ENCODE measurements at regions not wholly inside any gene's neighbourhood (a gene's known extent, or its start where the extent isn't known, plus 50 kb on each side); places are given as distances from the start of the nearest gene placed in this dataset.

DNA sequence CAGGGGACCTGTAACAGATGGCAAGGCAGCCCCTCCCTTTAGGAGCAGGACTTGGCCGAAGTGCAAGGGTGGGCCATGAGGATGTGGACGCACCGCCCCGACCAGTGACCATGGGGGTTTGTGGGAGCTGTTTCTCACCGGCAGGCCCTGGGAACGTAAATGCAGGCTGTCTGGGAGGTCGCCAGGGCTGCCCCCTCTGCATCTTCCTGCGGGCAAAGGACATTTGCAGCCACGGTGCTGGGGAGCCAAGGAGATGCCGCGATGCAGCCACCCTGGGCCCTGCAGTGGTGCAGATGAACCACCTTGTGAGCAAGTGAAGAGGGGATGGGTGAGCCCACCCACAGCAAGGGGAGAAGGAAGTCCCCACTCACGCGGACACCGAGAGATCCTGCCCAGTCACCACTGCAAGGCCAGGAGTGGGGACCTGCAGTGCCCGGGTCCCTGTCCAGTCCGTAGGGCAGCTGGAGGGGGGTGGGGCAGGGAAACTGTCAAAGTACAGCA lies 121.1 kb downstream of the SIK1 start:
- Histone ChIP-seq H3K56ac (replicated peaks; ENCODE audit: insufficient read length, low read depth, low read length) (no peak overlapping the region), H2AFZ (ENCODE audit: low read length) (no peak overlapping the region), H2BK20ac (ENCODE audit: low read length) (no peak overlapping the region), H4K5ac (ENCODE audit: insufficient read length, low read depth, low read length) (no peak overlapping the region), H3K79me1 (ENCODE audit: low read depth, low read length) (no peaks in the 10 kb centered on the region), H2BK15ac (ENCODE audit: low read length) (no peak overlapping the region), H2AK5ac (ENCODE audit: low read depth, low read length) (no peak overlapping the region), H3K4ac (replicated peaks; ENCODE audit: insufficient read length, low read depth, low read length) (no peak overlapping the region), H3K18ac (ENCODE audit: extremely low read depth, low read length) (no peak overlapping the region), H3K23me2 (ENCODE audit: low read depth, low read length) (no peaks in the 10 kb centered on the region), H3K9me3 (ENCODE audit: insufficient read depth in 2 of 2, low read depth in 1 of 2, low read length in 1 of 2) (no peaks in the 10 kb centered on the region), H4K91ac (replicated peaks; ENCODE audit: insufficient read length, low read length) (no peak overlapping the region), H3K9ac (replicated peaks in 1 of 4; ENCODE audit: extremely low read depth in 1 of 4, low read depth in 3 of 4, low read length in 3 of 4) (no peak overlapping the region), H3K27ac (ENCODE audit: low read depth, low read length) (no peak overlapping the region), H3K14ac (ENCODE audit: insufficient read length) (no peak overlapping the region), H2BK5ac (ENCODE audit: low read depth, low read length) (no peak overlapping the region), H4K20me1 (replicated peaks in 1 of 2; ENCODE audit: control insufficient read depth in 1 of 2, insufficient read depth in 2 of 2, low read length in 2 of 2) (peaks cover 0 to 1% of the 10 kb centered on the region in 2 experiments), H3K79me2 (ENCODE audit: control insufficient read depth in 1 of 2, insufficient read depth in 2 of 2, low read length in 2 of 2) (no peaks in the 10 kb centered on the region), H4K8ac (ENCODE audit: extremely low read depth, insufficient read depth, low read length) (peak overlapping the region; percentile 17; the same call in 1 of the 2 replicates), H3K4me2 (ENCODE audit: insufficient read depth in 1 of 2, low read depth in 2 of 2, low read length in 2 of 2) (no peak overlapping the region), H2BK12ac (ENCODE audit: low read depth, low read length) (0 out of 2 replicates have a peak overlapping the region, but pooled peaks have one; percentile 27), H3K27me3 (replicated peaks in 1 of 4; ENCODE audit: control insufficient read depth in 3 of 4, extremely low read depth in 1 of 4, insufficient read depth in 3 of 4, low read length in 3 of 4) (no peaks in the 10 kb centered on the region), H3K23ac (ENCODE audit: insufficient read length) (no peak overlapping the region), H2BK120ac (replicated peaks; ENCODE audit: low read depth, low read length) (no peak overlapping the region), H3K4me1 (replicated peaks in 1 of 4; ENCODE audit: control insufficient read depth in 3 of 4, insufficient read depth in 4 of 4, low read length in 3 of 4) (peaks cover 0 to 3% (median 1%) of the 10 kb centered on the region in 4 experiments; a peak in 2 of 7 replicates), H3K4me3 (ENCODE audit: extremely low read depth in 1 of 4, insufficient read depth in 2 of 4, low read depth in 3 of 4, low read length in 4 of 4) (no peak overlapping the region), H3K36me3 (ENCODE audit: control insufficient read depth in 2 of 4, insufficient read depth in 4 of 4, low read length in 3 of 4) (no peaks in the 10 kb centered on the region)
- 91% methylated on average over 16 of the region's 16 CpGs; no CpG with 5 or more reads in 1 of the 2 experiments for WGBS, 2 experiments (ENCODE audit: extremely low coverage in 1 of 2, insufficient coverage in 1 of 2, insufficient read length in 1 of 2, insufficient replicate concordance in 2 of 2, low coverage in 1 of 2, low lambda C conversion rate in 2 of 2, missing lambda C conversion rate in 1 of 2)
- TF ChIP-seq SIRT6 (IDR thresholded peaks at IDR 0.05; ENCODE audit: low read length) (no peak), NRF1 (IDR thresholded peaks at IDR 0.05; ENCODE audit: low read depth, low read length) (no peak), SP2 (IDR thresholded peaks at IDR 0.05; ENCODE audit: low read length) (no peak), POLR2AphosphoS5 (IDR thresholded peaks at IDR 0.05; ENCODE audit: low read depth, low read length) (no peak), TAF1 (IDR thresholded peaks at IDR 0.05; ENCODE audit: low read depth, low read length) (no peak), SIN3A (conservative IDR thresholded peaks at IDR 0.05 in 1 of 2, IDR thresholded peaks at IDR 0.05 in 1 of 2; ENCODE audit: low read depth in 1 of 2, low read length in 2 of 2) (no peak), JUN (IDR thresholded peaks at IDR 0.05; ENCODE audit: low read depth, low read length) (no peak), SAP30 (IDR thresholded peaks at IDR 0.05; ENCODE audit: insufficient read depth, insufficient replicate concordance, low read length) (no peak), CTBP2 (IDR thresholded peaks at IDR 0.05; ENCODE audit: borderline replicate concordance, insufficient read depth, insufficient read length, low read length) (no peak)
- DNase-seq (ENCODE audit: low read depth in 1 of 2, low spot score in 2 of 2) (no peak), FAIRE-seq (no peak)
- POLR2A ChIA-PET (ENCODE audit: partially characterized antibody), result interaction anchor here (0.6 to 0.8 kb wide), 2 partner anchors 21 to 461 kb away, joined by 3 read pairs; no protein-coding TSS in a partner anchor
- CTCF ChIA-PET (ENCODE audit: partially characterized antibody), result interaction anchor here (1.1 to 1.4 kb wide), 3 partner anchors 13 to 56 kb away, joined by 3 to 4 read pairs (median 4); no protein-coding TSS in a partner anchor

All from H1 (cell line).